NCI-H1694 (cell line): ENCODE measurements at regions not wholly inside any gene's neighbourhood (a gene's known extent, or its start where the extent isn't known, plus 50 kb on each side); places are given as distances from the start of the nearest gene placed in this dataset.

Source experiments
- DNase-seq: peaks from one replicate; lab custom pipeline; 2025; lab: John Stamatoyannopoulos, UW

GRCh38 chr2:144213797-144214196 is 306.1 kb downstream of the ZEB2 start:
- DNase-seq: no peak

DNA sequence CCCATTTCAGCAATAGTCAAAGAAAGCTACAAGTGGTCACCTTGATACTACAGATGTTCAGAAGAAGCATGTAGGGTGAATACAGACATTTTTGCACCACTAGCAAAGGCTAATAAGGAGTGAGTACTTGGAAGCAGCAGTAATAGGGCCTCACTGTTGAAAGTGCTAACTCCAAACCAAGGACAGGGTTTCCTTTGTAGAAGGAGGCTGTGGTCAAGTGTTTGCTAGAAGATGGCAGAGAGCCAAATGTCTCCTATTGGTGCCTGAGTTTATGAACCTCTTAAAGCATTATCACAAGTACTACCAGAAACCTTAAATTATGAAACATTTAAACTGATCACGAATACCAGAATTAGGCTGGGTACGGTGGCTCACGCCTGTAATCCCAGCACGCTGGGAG is 308.1 kb downstream of the ZEB2 start:
- no peak for DNase-seq

GRCh38 chr2:144211065-144211464 is 308.9 kb downstream of the ZEB2 start:
- DNase-seq: no peak

- DNase-seq: no peak
Observed at GRCh38 chr2:144210076-144210475, 309.8 kb downstream of the ZEB2 start.

GRCh38 chr2:144208924-144209323 is 311.0 kb downstream of the ZEB2 start:
- no peak for DNase-seq

DNA sequence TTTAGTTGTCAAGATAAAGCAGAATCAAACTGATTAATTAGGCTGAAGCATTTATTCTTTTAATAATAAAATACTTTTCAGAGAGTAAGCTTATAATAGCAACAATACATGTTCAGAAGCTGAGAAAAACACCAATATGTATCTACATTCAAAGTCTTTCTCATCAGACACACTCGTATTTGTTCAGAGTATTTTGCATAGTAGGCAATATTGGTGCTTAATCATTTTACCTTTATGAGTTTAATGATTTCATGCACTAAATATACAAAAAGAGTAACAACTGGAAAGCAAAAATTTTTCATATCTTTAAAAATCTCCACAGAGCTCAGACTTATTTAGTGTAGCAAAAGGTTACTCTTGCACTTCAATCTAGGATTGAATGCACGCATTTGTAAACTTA is 313.9 kb downstream of the ZEB2 start:
- no peak for DNase-seq

- no peak for DNase-seq
Observed at GRCh38 chr2:144201868-144202468, 318.0 kb downstream of the ZEB2 start.

GRCh38 chr2:144201126-144201525 is 318.8 kb downstream of the ZEB2 start:
- no peak for DNase-seq

DNA sequence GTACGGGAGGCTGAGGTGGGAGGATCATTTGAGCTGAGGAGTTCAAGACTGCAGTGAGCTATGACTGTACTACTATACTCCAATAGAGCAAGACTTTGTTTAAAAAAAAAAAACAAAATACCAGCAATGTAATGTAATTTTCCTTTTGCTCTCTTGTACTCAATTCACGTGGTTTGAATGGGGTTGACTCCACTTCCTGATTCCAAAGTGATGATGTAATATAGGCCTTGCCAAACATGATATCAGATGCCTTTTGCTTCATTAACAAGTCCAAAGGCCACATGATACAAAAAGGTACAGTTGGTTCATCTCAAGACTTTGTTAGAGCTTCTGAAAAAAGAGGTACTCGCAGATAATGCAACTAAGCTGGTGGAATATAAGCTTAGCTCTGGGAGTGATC is 321.8 kb downstream of the ZEB2 start:
- DNase-seq: no peak

DNA sequence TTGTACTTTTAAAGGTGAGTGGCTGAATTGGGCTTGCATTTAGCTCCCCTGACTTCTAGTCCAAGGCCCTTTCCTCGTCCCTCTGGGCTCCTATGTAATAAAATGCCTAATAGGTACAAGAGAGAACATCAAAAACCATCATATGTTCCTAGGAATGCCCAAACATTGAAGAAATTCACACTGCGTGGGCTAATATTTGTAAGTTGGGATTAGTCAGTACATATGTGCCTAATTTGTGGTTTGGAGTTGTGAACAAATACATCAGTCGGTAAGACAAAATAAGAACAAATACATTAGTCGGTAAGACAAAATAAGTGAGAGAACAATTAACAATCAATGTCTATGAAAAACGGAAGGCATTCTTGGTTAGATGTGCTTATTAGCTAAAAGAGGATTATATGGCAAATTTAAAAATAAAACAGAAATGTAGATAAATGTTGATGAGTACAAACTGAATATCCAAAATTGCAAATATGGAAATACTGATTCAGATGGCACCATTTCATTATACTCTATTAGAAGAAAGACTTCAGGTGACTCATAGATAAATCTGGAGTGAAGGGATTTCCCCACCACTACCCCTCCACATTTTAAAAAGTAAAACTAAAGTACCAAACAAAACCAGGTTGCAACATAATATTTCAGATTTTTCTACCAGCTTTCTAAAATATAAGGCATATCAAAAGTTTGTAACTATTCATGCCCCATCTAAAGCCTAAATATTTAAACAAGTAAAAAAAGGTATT is 325.4 kb downstream of the ZEB2 start:
- no peak for DNase-seq

- DNase-seq: no peak
Observed at GRCh38 chr2:144190908-144191605, 328.9 kb downstream of the ZEB2 start.

GRCh38 chr2:144183727-144184126 is 336.2 kb downstream of the ZEB2 start:
- no peak for DNase-seq

- no peak for DNase-seq
Observed at GRCh38 chr2:144181001-144181400, 338.9 kb downstream of the ZEB2 start.

DNA sequence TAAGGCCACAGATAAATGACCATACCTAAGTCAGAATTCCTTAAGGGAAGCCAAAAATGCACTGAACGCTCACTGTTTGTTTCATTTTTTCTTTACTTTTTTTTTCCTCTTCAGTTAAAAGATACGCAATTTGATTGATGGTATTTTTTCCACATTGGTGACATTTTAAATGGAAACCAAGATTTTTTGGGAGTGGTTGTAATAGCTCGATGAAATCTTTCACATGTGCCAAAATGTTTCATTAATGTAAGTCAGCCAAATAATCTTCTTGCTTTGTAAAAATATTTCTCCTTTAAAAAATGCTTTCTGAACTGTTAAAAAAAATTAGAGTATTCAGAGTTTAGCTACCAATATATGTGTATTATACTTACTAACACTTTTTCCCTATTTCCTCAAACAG is 339.8 kb downstream of the ZEB2 start:
- DNase-seq: no peak

DNA sequence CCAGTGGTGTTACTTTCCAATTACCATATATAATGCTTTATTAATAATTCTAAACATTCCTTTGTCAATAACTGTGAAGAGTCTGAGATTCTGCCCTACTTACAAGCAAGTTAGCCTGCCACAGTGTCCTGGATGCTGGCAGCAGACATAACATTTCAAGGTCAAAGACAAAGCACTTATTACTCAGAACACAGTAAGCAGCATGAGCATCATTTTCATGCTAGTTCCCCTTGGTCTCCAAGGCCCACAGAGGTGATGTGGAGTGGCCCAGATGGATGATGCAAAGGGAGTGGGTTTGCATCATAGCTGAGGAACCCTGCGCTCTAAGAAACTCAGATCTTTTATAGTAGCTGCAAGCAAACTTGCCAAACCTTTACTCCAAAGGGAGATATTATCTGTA is 349.7 kb downstream of the ZEB2 start:
- DNase-seq: no peak

DNA sequence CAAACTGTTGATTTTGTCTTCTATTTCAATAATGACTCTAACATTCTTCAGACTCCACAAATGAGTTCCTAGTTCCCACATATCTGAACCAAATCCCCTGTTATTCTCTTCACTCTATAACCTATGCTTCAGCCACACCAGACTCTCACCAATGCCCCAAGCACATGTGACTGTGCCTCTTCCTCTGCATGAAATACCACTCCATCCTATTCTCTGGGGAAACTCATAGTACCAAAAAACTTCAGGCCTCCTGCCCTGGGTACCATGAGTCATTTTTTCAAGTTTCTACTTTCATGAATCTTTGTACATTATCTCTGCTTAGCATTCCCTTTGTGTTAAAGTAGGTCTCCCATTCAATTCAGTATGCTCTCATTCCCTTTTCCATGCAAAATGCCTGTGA is 353.2 kb downstream of the ZEB2 start:
- DNase-seq: no peak

DNA sequence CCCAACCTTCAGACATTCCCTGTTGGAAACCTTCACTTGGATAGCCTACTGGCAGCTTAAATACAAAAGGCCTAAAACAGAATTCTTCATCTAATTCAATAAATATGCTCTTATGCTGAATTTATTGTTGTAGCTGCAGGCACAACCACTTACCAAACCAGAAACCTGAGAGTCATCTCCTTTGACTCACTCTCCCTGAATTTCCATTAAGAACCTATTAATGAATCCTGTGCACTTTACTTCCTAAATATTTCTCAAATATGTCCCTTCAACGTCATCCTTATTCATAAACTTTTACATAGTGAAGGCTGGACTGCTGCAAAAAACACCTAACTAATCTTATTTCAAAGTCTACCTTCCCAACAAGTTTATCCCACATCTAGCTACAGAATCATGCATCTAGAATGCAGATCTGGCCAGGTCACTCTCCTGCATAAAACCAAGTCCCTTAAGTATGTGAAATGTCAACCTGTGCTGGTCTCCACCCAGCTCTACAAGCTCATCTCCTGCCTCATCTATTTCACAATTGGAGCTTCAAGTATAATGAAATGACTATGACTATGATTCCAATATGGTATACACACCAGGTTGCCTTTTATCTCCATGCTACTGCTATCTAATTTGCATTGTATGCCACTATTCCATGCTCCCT is 354.2 kb downstream of the ZEB2 start:
- DNase-seq: no peak

- no peak for DNase-seq
Observed at GRCh38 chr2:144163592-144163991, 356.3 kb downstream of the ZEB2 start.

DNA sequence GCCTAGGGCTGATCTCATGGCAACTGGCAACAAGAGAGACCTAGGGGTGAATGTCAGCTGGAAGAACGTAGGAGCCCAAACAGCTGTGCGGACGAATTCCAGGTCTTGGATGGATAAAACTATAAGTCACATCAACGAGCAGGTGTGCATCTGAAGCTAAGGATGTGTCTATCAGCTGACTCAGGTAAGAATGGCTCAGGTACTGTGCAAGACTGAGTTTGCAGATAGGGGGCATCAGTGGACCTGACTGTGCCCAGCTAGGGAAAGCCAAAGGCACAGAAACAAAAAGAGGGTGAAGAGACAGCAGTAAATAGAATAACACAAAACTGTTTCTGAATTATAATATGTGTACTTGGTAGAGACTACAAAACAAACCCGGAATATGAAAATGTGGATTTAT is 357.3 kb downstream of the ZEB2 start:
- DNase-seq: peak; percentile 12

- no peak for DNase-seq
Observed at GRCh38 chr2:144161061-144161460, 358.9 kb downstream of the ZEB2 start.

DNA sequence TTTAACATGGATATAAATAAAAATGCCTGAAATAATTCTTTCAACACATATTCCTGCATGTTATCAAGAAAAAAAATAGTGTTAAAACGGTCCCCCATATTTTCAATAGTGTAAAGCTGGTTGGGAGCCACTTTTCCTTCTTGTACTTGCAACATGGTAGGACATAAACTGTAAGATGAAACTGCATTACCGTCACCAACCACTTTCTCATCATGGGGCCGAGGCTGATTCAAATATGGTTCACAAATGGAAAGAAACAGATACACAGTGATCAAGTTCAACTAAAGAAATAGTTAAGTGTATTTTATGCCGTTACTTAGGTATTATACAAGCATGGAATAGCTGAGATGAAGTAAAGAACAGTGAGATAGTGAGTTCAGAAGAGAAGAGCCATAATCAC is 360.7 kb downstream of the ZEB2 start:
- DNase-seq: no peak

DNA sequence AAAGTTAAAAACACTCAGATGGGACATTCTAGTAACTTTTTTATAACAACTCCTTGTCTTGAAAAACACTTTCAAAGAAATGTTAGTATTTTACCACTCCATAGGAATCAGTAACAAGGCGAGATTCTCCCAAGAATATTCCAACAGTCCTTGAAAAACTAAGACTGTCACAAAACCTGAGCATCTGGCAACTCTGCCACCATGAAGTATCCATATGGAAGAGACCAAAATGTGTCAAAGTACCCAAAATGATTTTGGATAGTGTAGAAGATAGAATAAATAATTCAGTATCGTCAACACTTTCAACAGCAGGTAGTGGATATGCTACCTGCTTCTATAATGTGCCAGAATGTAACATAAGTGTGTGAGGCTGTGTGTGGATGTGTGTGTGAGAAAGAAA is 361.8 kb downstream of the ZEB2 start:
- no peak for DNase-seq
